ENCODE measurements at regions not wholly inside any gene's neighbourhood (a gene's known extent, or its start where the extent isn't known, plus 50 kb on each side); places are given as distances from the start of the nearest gene placed in this dataset.
"Not testable (repeated sequence)": the region's sequence is repeated elsewhere in the genome, so short reads cannot be mapped to it uniquely, and the experiment has no call there.

DNA sequence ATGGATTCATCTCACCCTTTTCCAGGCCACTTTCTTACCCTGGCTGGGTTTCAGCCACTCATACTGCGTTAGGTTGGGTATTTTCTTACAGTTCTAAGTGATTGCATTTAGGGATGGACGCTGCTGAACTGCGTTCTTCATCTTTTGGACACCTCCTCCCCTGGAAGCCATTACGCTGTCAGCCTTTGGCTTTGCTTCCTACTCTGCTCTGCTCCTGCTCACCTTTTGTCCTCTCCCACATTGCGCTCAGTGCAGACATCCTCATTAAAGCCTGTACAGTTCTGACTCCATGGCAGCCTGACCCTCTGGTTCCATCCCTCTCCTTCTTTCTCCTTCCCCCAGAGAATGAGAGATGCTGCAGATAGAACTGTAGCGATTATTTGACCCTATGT is 108.9 kb downstream of the SRGAP2 start:
- not testable (repeated sequence) for DNase-seq (ENCODE audit: low read depth)

DNA sequence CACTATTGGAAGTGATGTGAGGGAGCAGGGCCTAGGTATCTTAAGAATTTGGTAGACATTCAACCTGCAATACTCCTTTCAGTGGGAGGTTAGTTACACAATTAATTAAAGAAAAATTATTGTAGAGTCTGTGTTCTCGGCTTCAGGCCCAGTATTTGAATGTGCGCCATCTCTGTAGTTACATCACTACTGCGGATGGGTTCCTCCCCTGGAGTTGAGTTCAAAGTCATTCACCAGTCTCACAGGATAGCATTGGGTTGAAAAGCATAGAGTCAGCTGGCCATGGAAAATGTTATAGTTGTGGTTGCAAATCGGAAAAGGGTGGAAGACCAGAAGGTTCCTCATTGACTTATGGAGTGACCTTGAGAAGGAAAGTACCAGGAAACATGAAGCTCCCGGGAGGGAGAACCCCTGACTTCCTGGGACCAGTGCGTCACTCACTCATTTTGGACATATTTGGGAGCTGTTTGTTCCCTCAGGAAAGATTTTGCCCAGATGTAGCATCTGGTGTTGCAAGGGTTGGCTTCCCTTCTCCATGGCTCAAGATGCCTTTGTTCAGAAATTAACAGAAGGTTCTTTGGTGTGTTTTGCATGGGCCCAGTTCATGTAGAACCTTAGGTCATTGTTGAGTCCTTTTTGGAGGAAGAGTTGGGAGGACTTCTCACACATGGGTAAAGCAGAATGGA is 111.8 kb downstream of the SRGAP2 start:
- DNase-seq (ENCODE audit: low read depth), result not testable (repeated sequence)

- not testable (repeated sequence) for DNase-seq (ENCODE audit: low read depth)
Observed at GRCh38 chr1:206316901-206317300, 113.6 kb downstream of the SRGAP2 start.

DNA sequence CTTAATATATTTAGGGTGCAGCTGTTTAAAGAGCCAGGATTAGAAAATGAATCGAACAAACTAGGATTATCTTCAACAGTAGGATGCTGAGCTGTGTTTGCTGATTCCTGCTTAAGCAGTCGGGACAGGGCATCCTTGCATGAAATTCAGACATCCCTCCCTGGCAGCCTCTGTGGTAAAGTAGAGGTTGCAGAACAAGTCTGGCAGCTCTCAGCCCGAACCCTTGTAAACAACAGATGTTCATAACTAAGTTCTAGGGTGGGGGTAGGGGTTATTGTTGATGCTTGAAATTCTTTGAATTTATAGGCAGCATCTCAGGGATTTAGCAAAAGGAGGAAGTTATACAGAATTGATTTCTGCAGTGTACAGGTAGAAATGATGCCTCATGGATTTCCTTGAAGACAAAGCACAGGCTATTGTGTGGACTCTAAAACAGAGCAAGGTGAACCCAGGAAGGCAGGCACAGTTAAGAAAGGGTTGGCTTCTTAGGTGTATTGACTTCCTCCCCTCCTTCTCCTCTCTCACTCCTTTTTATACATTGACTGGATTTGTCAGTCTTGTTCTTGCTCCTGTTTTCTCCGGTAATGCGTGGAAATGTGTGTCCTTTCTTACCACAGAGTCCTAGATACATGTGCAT is 114.7 kb downstream of the SRGAP2 start:
- DNase-seq (ENCODE audit: low read depth), result not testable (repeated sequence)

- not testable (repeated sequence) for DNase-seq (ENCODE audit: low read depth)
Observed at GRCh38 chr1:206320227-206320626, 116.9 kb downstream of the SRGAP2 start.

- DNase-seq (ENCODE audit: low read depth), result not testable (repeated sequence)
Observed at GRCh38 chr1:206326159-206326939, 123.0 kb downstream of the SRGAP2 start.

DNA sequence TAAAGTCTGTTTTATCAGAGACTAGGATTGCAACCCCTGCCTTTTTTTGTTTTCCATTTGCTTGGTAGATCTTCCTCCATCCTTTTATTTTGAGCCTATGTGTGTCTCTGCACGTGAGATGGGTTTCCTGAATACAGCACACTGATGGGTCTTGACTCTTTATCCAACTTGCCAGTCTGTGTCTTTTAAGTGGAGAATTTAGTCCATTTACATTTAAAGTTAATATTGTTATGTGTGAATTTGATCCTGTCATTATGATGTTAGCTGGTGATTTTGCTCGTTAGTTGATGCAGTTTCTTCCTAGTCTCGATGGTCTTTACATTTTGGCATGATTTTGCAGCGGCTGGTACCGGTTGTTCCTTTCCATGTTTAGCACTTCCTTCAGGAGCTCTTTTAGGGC is 128.3 kb downstream of the SRGAP2 start:
- DNase-seq (ENCODE audit: low read depth), result not testable (repeated sequence)

DNA sequence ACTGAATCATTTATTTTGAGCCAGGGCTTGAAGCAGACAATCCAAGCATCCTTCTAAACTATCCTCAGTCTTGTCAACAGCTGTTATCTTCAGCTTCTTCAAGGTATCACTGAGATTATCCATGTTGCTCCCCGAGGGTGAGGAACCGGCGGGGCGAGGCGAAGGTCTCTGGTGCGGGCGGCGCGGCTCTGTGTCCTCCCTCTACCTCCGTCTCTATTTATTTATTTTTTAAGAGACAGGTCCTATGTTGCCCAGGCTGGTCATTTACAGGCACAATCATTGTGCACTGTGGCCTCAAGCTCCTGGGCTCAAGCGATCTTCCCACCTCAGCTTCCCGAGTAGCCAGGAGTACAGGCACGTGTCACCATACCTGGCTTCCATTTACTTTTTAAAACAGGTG is 130.0 kb downstream of the SRGAP2 start:
- DNase-seq (ENCODE audit: low read depth), result not testable (repeated sequence)

DNA sequence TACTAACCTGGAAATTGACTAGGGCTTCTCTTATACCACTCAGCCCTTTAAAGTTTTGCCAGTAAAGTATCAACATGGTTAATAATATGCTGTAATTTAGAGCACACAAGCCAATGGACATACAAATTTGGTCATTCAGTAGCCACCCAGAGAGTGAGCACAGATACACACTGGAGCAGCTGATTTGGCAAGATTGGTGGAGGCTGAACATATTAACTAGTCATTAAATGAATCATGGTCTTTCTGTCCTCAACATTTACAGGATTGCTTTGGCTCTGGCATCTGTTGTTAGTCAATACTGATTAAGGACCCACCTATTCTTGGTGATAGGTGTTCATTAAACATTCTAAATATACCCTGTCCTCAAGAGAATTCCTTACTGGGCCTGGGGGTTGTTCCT is 130.6 kb downstream of the SRGAP2 start:
- not testable (repeated sequence) for DNase-seq (ENCODE audit: low read depth)

DNA sequence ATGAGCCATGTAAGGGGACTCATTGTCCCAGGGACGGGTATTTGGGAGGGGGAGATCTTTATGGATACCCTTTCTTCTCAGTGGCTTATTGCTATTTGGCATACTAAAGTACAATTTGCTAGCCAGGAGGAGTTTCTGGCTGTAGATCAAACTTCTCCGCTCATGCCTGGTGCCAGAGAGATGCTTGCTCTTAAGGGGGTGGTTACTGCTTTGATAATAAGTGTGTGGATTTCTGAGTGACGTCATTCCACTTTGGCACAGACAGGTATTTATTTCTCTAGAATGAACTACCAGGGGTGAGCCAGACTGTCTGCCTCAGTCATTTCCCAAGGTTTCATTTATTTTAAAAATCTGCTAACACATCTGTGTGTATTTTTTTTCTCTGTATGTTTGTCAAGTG is 131.1 kb downstream of the SRGAP2 start:
- not testable (repeated sequence) for DNase-seq (ENCODE audit: low read depth)

GRCh38 chr1:206335162-206335561 is 131.8 kb downstream of the SRGAP2 start:
- not testable (repeated sequence) for DNase-seq (ENCODE audit: low read depth)

DNA sequence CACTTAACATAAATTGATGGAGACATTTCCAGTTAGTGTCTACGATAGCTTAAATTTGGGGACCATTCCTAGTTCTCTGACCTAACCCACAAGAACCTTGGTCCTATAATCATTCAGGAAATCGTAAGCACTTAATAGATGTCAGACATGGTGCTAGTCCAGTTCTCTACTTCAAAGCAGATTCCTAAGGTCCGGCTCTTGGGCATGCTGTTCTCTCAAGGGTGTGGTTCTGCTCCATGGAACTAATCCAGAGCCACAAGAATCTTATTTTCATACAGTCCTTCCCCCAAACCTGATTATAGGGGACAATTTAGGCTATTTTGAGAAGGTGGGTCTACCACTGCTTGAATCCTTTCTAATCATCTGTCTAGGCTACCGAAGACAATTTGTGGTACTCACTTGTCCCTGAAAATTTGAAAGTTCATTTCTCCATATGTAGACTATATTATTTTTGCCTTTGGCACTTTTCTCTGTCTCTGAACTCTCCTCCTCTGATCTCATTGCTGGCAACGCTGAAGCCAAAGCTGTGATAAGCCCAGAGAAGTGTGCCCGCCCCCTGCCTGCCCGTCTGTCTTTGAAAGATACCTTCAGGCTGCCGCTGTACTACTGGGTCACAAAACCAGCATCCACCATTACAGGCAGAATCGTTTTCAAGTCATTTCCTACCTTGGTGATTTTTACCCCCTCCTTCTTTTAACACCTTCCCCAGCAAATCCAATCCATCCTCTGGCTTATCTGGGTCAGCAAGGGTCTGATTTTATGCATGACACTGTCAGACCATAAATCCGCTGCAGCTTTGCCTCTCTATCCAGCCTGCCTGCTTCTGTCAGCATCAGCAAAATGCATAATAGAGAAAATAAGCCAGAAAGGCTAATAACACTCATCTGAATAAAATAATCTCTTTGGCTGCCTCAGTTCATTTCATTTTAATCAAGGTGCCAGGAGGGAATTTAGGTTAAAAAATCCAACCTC is 132.8 kb downstream of the SRGAP2 start:
- DNase-seq (ENCODE audit: low read depth), result not testable (repeated sequence)

DNA sequence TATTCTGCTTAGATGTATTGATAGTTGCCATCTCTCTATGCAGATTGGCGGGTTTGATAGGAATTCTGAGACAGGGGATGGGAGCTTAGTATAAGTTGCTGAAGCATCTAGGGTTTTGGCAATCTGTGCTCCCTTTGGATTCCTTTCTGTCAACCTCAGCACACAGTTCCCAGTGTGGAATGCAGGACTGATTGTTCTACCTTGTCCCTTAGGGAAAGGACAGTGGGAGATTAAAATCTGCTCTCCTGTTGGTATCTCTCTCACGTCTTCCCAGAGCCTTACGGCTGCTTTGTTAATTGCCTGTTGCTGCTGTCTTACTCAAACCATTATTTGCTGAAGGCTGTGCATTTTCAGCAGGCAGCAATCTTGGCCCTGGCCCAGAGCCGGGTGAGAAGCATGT is 133.3 kb upstream of the IKBKE start:
- DNase-seq (ENCODE audit: low read depth), result not testable (repeated sequence)

- DNase-seq (ENCODE audit: low read depth), result not testable (repeated sequence)
Observed at GRCh38 chr1:206350493-206351275, 119.6 kb upstream of the IKBKE start.

GRCh38 chr1:206351276-206352052 is 118.8 kb upstream of the IKBKE start:
- DNase-seq (ENCODE audit: low read depth), result not testable (repeated sequence)

DNA sequence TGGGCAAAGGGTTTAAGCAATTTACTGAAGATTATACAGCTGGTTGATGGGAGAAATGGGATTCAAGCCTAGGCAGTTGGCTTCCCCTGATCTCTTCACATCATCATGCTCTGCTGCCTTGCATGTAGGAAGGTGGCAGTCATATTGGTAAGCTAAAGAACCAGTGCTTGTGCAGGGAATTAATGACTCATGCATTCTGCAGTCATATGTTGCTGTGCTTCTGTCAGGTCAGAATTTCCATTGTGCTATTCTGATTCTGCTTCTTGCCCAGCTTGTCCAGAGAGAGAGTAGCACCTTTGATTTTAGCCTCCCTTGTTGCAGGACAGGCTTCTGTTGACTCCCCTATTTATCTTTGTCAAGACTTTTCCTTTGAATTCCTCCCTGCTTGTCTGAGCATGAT is 114.0 kb upstream of the IKBKE start:
- DNase-seq (ENCODE audit: low read depth), result not testable (repeated sequence)

GRCh38 chr1:206357962-206358361 is 112.3 kb upstream of the IKBKE start:
- DNase-seq (ENCODE audit: low read depth), result peak; percentile 52

DNA sequence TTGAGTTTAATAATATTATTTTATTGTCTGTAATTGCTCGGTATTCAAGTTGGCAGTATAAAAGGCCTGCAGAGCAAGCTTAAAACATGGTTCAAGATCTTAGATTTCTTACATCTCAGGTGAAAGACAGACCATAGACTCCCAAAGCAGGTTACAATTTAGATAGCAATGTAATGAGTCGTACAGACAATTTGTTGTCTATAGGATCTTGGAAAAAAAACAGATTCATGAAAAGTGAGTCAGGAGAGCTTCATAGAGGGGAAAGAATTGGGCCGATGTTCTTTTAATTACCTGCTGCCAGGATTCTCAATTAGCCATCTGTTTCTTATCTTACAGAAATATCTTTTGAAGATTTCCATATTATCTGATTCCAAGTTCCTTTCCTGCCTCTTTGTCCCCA is 111.5 kb upstream of the IKBKE start:
- not testable (repeated sequence) for DNase-seq (ENCODE audit: low read depth)

GRCh38 chr1:206359377-206359776 is 110.9 kb upstream of the IKBKE start:
- DNase-seq (ENCODE audit: low read depth), result not testable (repeated sequence)

DNA sequence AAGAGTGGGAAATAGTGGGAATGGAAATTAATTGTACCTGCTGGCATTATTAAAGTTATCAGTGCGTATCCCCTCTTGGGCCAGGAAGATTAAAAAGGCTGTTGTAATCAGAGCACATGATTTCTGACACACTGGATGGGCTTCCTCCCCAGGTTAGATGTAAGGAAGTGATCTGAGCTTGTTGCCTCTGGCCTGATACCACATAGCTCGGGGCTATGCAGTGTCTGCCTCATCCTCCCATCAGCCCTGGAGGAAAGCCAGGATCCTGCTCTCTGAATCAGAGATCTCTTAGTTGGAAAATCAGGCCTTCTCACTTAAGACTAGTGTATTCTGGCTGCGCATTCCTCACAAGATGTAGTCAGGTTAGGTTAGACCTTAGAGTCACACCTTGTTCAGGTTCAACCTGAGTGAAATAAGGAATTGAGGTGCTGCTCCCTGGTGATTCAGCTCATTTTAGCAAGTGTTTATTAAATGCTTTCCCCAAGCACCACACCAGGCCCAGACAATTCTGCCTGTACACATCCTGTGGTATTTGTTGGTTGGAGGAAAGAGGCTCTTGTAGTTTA is 108.2 kb upstream of the IKBKE start:
- not testable (repeated sequence) for DNase-seq (ENCODE audit: low read depth)
